H9 (cell line): ENCODE measurements at regions not wholly inside any gene's neighbourhood (a gene's known extent, or its start where the extent isn't known, plus 50 kb on each side); places are given as distances from the start of the nearest gene placed in this dataset.

Source experiments
- DNase-seq: peaks from one replicate; pipeline ENCODE4 v3.0.0-alpha.2; 2017
- H2AFZ ChIP-seq: one replicate; pipeline ENCODE4 v1.6.1; 2013; ENCODE audit warnings: mild to moderate bottlenecking, low read length, control low read depth, moderate library complexity
- H2AK5ac ChIP-seq: 2 replicates; pipeline ENCODE4 v1.6.1; 2013; ENCODE audit warnings: low read length, control low read depth, mixed read lengths; ENCODE audit not compliant: insufficient read length
- H2BK120ac ChIP-seq: one replicate; pipeline ENCODE4 v1.6.1; 2013; ENCODE audit warnings: low read depth, mild to moderate bottlenecking, low read length, control low read depth, inconsistent platforms; ENCODE audit not compliant: poor library complexity, severe bottlenecking
- H2BK12ac ChIP-seq: 2 replicates; pipeline ENCODE4 v1.6.1; 2013; ENCODE audit warnings: low read length, control low read depth, mixed read lengths, low read depth; ENCODE audit not compliant: insufficient read length
- H2BK15ac ChIP-seq: 2 replicates; pipeline ENCODE4 v1.6.1; 2013; ENCODE audit warnings: low read depth, low read length, control low read depth
- H2BK20ac ChIP-seq: one replicate; pipeline ENCODE4 v1.6.1; 2013; ENCODE audit warnings: low read depth, mild to moderate bottlenecking, low read length, control low read depth, inconsistent platforms; ENCODE audit not compliant: poor library complexity, severe bottlenecking
- H2BK5ac ChIP-seq: 2 replicates; pipeline ENCODE4 v1.6.1; 2013; ENCODE audit warnings: low read length, control low read depth, mixed read lengths; ENCODE audit not compliant: insufficient read length
- H3K14ac ChIP-seq: 2 replicates; pipeline ENCODE4 v1.6.1; 2013; ENCODE audit warnings: low read length, control low read depth; ENCODE audit not compliant: insufficient read depth
- H3K18ac ChIP-seq: 2 replicates; pipeline ENCODE4 v1.6.1; 2013; ENCODE audit warnings: low read depth, mild to moderate bottlenecking, mixed read lengths, low read length, control low read depth; ENCODE audit not compliant: insufficient read length
- H3K23ac ChIP-seq: 2 replicates; pipeline ENCODE4 v1.6.1; 2013; ENCODE audit warnings: low read length, control low read depth, mixed read lengths, low read depth; ENCODE audit not compliant: insufficient read length
- H3K23me2 ChIP-seq: 2 replicates; pipeline ENCODE4 v1.6.1; 2013; ENCODE audit warnings: low read depth, mild to moderate bottlenecking, mixed read lengths, low read length, control low read depth; ENCODE audit not compliant: insufficient read length, poor library complexity, severe bottlenecking
- H3K27ac ChIP-seq: 2 replicates; pipeline ENCODE4 v1.5.1; 2013; ENCODE audit warnings: low read length, control low read depth, mixed read lengths, low read depth; ENCODE audit not compliant: insufficient read length
- H3K27me3 ChIP-seq: 2 replicates; pipeline ENCODE4 v1.6.1; 2013; ENCODE audit warnings: low read length, control low read depth, inconsistent platforms; ENCODE audit not compliant: insufficient read depth
- H3K4ac ChIP-seq: 2 replicates; pipeline ENCODE4 v1.6.1; 2013; ENCODE audit warnings: low read depth, mild to moderate bottlenecking, control low read depth, inconsistent platforms, low read length, moderate library complexity
- H3K4me1 ChIP-seq: 2 replicates; pipeline ENCODE4 v1.6.1; 2013; ENCODE audit warnings: low read length, control low read depth, inconsistent platforms; ENCODE audit not compliant: insufficient read depth
- H3K4me2 ChIP-seq: 2 replicates; pipeline ENCODE4 v1.6.1; 2013; ENCODE audit warnings: low read length, control low read depth, mixed read lengths; ENCODE audit not compliant: insufficient read length, insufficient read depth
- H3K56ac ChIP-seq: 2 replicates; pipeline ENCODE4 v1.6.1; 2013; ENCODE audit warnings: low read depth, mild to moderate bottlenecking, mixed read lengths, low read length, control low read depth; ENCODE audit not compliant: insufficient read length
- H3K79me1 ChIP-seq: 2 replicates; pipeline ENCODE4 v1.6.1; 2013; ENCODE audit warnings: low read depth, mild to moderate bottlenecking, moderate library complexity, low read length, control low read depth, inconsistent platforms; ENCODE audit not compliant: insufficient read depth, poor library complexity, severe bottlenecking
- H3K79me2 ChIP-seq: 2 replicates; pipeline ENCODE4 v1.6.1; 2013; ENCODE audit warnings: low read length, control low read depth, inconsistent platforms; ENCODE audit not compliant: insufficient read depth
- H3K9ac ChIP-seq: 2 replicates; pipeline ENCODE4 v1.6.1; 2013; ENCODE audit warnings: low read length, control low read depth, mixed read lengths; ENCODE audit not compliant: insufficient read length; ENCODE audit errors: extremely low read depth
- H3K9me3 ChIP-seq: one replicate; pipeline ENCODE4 v1.6.1; 2013; ENCODE audit warnings: low read depth, low read length, inconsistent platforms; ENCODE audit not compliant: control insufficient read depth
- H3T11ph ChIP-seq: one replicate; pipeline ENCODE4 v1.6.1; 2013; ENCODE audit warnings: mild to moderate bottlenecking, low read length, control low read depth, inconsistent platforms
- H4K20me1 ChIP-seq: one replicate; pipeline ENCODE4 v1.6.1; 2013; ENCODE audit not compliant: control insufficient read depth, insufficient read length, insufficient read depth
- H4K5ac ChIP-seq: 2 replicates; pipeline ENCODE4 v1.6.1; 2013; ENCODE audit warnings: low read depth, mild to moderate bottlenecking, mixed read lengths, low read length, control low read depth; ENCODE audit not compliant: insufficient read length
- H4K8ac ChIP-seq: replicated peaks from 2 replicates; pipeline ENCODE4 v1.6.1; 2013; ENCODE audit warnings: low read length, control low read depth, mixed read lengths, low read depth; ENCODE audit not compliant: insufficient read length
- H4K91ac ChIP-seq: 2 replicates; pipeline ENCODE4 v1.6.1; 2013; ENCODE audit warnings: low read depth, mild to moderate bottlenecking, moderate library complexity, mixed read lengths, low read length, control low read depth; ENCODE audit not compliant: insufficient read length
- H3K27ac Mint-ChIP-seq, 3 experiments: 2 replicates in 2 of 3; 3 replicates in 1 of 3; pipeline ENCODE4 v1.8.0; 2020 to 2021; ENCODE audit warnings: mixed read lengths in 3 of 3, mild to moderate bottlenecking in 1 of 3, moderate library complexity in 1 of 3
- H3K27me3 Mint-ChIP-seq: 2 replicates; pipeline ENCODE4 v1.8.0; 2021; ENCODE audit warnings: low read depth, mild to moderate bottlenecking, moderate library complexity, mixed read lengths
- H3K36me3 Mint-ChIP-seq, 3 experiments: 2 replicates in 2 of 3; 3 replicates in 1 of 3; pipeline ENCODE4 v1.8.0; 2020 to 2021; ENCODE audit warnings: low read depth in 3 of 3, mixed read lengths in 3 of 3; ENCODE audit not compliant: insufficient read depth in 1 of 3
- H3K4me1 Mint-ChIP-seq, 2 experiments: 2 replicates each; pipeline ENCODE4 v1.8.0; 2020; ENCODE audit warnings: mixed read lengths in 2 of 2
- H3K4me3 Mint-ChIP-seq, 2 experiments: 2 replicates in 1 of 2; 3 replicates in 1 of 2; pipeline ENCODE4 v1.8.0; 2020 to 2021; ENCODE audit warnings: mild to moderate bottlenecking in 2 of 2, mixed read lengths in 2 of 2, moderate library complexity in 1 of 2
- H3K9me3 Mint-ChIP-seq, 2 experiments: 2 replicates in 1 of 2; 3 replicates in 1 of 2; pipeline ENCODE4 v1.8.0; 2020; ENCODE audit warnings: mild to moderate bottlenecking in 2 of 2, mixed read lengths in 2 of 2, moderate library complexity in 1 of 2
- WGBS: extraction: QIAGEN DNeasy Blood & Tissue Kit; methylation state at CpG from one replicate; pipeline ENCODE4 v1.1.7; 2013; ENCODE audit warnings: missing lambda C conversion rate, low lambda C conversion rate, mixed read lengths; ENCODE audit not compliant: insufficient read length; ENCODE audit errors: extremely low coverage; 5-methylcytosine and 5-hydroxymethylcytosine counted together
- TF ChIP-seq, protein P1 (sequence below): fragments of 200-600 bp; sonication (generic); conservative IDR thresholded peaks from 3 replicates; pipeline ENCODE4 v1.8.0; 2021; ENCODE audit warnings: antibody characterized with exemption, mild to moderate bottlenecking

GRCh38 chr1:232891071-232891470 is 59.3 kb upstream of the NTPCR start:
- DNase-seq, result no peak
- H3K4me1 Mint-ChIP-seq, result 0 out of 4 replicates have a peak, but pooled peaks cover 0 to 6% of the 10 kb centered on the region in 2 experiments
- Histone ChIP-seq H3K4me1 (no peaks in the 10 kb centered on the region), H3K4ac (no peak overlapping the region), H4K20me1 (no peaks in the 10 kb centered on the region), H3K9ac (no peak overlapping the region), H3K4me2 (no peak overlapping the region), H3K27ac (no peak overlapping the region), H2BK120ac (no peak overlapping the region), H3K79me1 (no peaks in the 10 kb centered on the region), H4K91ac (no peak overlapping the region), H3K9me3 (peaks cover 6% of the 10 kb centered on the region), H3K79me2 (no peaks in the 10 kb centered on the region), H2BK15ac (no peak overlapping the region), H3K23me2 (no peaks in the 10 kb centered on the region), H2AFZ (no peak overlapping the region), H2BK20ac (no peak overlapping the region), H3K56ac (no peak overlapping the region), H3K18ac (no peak overlapping the region), H3K23ac (no peak overlapping the region), H4K8ac (no peak overlapping the region), H2BK12ac (no peak overlapping the region), H2BK5ac (no peak overlapping the region), H3K27me3 (no peaks in the 10 kb centered on the region), H2AK5ac (no peak overlapping the region), H4K5ac (no peak overlapping the region), H3T11ph (no peak overlapping the region), H3K14ac (no peak overlapping the region)
- H3K36me3 Mint-ChIP-seq, result peaks cover 0 to 6% (median 3%) of the 10 kb centered on the region in 3 experiments; a peak in 4 of 7 replicates
- H3K4me3 Mint-ChIP-seq, result no peak overlapping the region
- TF ChIP-seq, protein P1, sequence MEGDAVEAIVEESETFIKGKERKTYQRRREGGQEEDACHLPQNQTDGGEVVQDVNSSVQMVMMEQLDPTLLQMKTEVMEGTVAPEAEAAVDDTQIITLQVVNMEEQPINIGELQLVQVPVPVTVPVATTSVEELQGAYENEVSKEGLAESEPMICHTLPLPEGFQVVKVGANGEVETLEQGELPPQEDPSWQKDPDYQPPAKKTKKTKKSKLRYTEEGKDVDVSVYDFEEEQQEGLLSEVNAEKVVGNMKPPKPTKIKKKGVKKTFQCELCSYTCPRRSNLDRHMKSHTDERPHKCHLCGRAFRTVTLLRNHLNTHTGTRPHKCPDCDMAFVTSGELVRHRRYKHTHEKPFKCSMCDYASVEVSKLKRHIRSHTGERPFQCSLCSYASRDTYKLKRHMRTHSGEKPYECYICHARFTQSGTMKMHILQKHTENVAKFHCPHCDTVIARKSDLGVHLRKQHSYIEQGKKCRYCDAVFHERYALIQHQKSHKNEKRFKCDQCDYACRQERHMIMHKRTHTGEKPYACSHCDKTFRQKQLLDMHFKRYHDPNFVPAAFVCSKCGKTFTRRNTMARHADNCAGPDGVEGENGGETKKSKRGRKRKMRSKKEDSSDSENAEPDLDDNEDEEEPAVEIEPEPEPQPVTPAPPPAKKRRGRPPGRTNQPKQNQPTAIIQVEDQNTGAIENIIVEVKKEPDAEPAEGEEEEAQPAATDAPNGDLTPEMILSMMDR, result no peak
- peaks cover 6% of the 10 kb centered on the region for H3K27me3 Mint-ChIP-seq
- peaks cover 8 to 18% of the 10 kb centered on the region in 2 experiments; a peak in 3 of 5 replicates for H3K9me3 Mint-ChIP-seq
- H3K27ac Mint-ChIP-seq, result no peak overlapping the region
- no CpG with 5 or more reads among the region's 5 CpGs for WGBS
